Fibroblast of lung (primary cell): ENCODE measurements at regions not wholly inside any gene's neighbourhood (a gene's known extent, or its start where the extent isn't known, plus 50 kb on each side); places are given as distances from the start of the nearest gene placed in this dataset.

Source experiments
- DNase-seq, 2 donors: peaks; one replicate each; pipeline versions ENCODE4 v3.0.0 to v3.0.0-alpha.2; 2010; ENCODE audit warnings: low read depth in 2 of 2
- H2AFZ ChIP-seq: 2 replicates; pipeline ENCODE4 v1.5.1; 2012; ENCODE audit warnings: low read length, control low read depth, inconsistent platforms
- H3K27ac ChIP-seq: 2 replicates; pipeline ENCODE4 v1.5.1; 2011; ENCODE audit warnings: low read length, control low read depth; ENCODE audit not compliant: insufficient read depth
- H3K27me3 ChIP-seq: 2 replicates; pipeline ENCODE4 v1.5.1; 2011; ENCODE audit warnings: mild to moderate bottlenecking, low read length; ENCODE audit not compliant: control insufficient read depth, insufficient read depth
- H3K36me3 ChIP-seq: 2 replicates; pipeline ENCODE4 v1.5.1; 2011; ENCODE audit warnings: low read length; ENCODE audit not compliant: control insufficient read depth, insufficient read depth
- H3K4me1 ChIP-seq: 2 replicates; pipeline ENCODE4 v1.5.1; 2011; ENCODE audit warnings: low read length; ENCODE audit not compliant: control insufficient read depth, insufficient read depth; ENCODE audit errors: extremely low read depth
- H3K4me2 ChIP-seq: 2 replicates; pipeline ENCODE4 v1.5.1; 2011; ENCODE audit warnings: low read length, control low read depth; ENCODE audit not compliant: insufficient read depth; ENCODE audit errors: extremely low read depth
- H3K4me3 ChIP-seq, 4 experiments: fragments of 200-600 bp in 1 of 4; sonication (generic) in 1 of 4; replicated peaks in 1 of 4; 2 replicates each; pipeline ENCODE4 v1.5.1; 2011 to 2016; ENCODE audit warnings: low read length in 4 of 4, low read depth in 3 of 4, mild to moderate bottlenecking in 3 of 4, control low read depth in 2 of 4, inconsistent platforms in 1 of 4, mixed read lengths in 1 of 4; ENCODE audit not compliant: insufficient read depth in 1 of 4; ENCODE audit errors: control extremely low read depth in 1 of 4
- H3K79me2 ChIP-seq: 2 replicates; pipeline ENCODE4 v1.5.1; 2012; ENCODE audit warnings: mild to moderate bottlenecking, low read length, inconsistent platforms; ENCODE audit not compliant: control insufficient read depth, insufficient read depth
- H3K9ac ChIP-seq: 2 replicates; pipeline ENCODE4 v1.5.1; 2011; ENCODE audit warnings: mild to moderate bottlenecking, low read length, control low read depth; ENCODE audit not compliant: insufficient read depth
- H3K9me3 ChIP-seq: 2 replicates; pipeline ENCODE4 v1.5.1; 2012; ENCODE audit warnings: low read depth, low read length; ENCODE audit not compliant: control insufficient read depth, insufficient read depth
- H4K20me1 ChIP-seq: 2 replicates; pipeline ENCODE4 v1.5.1; 2011; ENCODE audit warnings: low read length; ENCODE audit not compliant: control insufficient read depth, insufficient read depth; ENCODE audit errors: extremely low read depth
- EZH2 ChIP-seq: IDR thresholded peaks from 2 replicates; pipeline ENCODE4 v1.5.1; 2012; ENCODE audit warnings: low read length, control low read depth, mild to moderate bottlenecking; ENCODE audit errors: missing control alignments
- TF ChIP-seq, protein P1 (sequence below), 2 donors: IDR thresholded peaks in 1 of 2; conservative IDR thresholded peaks in 1 of 2; 1 replicate in 1 of 2; 2 replicates in 1 of 2; pipeline ENCODE4 v1.5.1; 2011 to 2012; ENCODE audit warnings: low read length in 2 of 2, control low read depth in 1 of 2, inconsistent platforms in 1 of 2, low read depth in 1 of 2, mild to moderate bottlenecking in 1 of 2

DNA sequence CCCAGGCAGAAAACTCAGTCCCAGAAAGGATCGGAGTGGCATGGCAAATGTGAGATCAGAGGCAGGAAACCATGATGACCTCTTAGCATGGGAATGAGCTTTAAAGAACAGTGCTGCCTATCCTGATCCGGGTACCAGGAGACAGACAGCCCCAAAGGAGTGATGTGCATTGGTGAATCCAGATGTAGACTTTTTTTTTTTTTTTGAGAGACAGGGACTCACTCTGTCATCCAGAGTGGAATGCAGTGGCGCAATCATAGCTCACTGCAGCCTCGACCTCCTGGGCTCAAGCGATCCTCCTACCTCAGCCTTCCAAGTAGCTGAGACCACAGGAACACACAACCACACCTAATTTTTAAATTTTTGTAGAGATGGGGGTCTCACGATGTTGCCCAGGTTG is 122.7 kb downstream of the VAPA start:
- H3K27ac ChIP-seq: no peak overlapping the region
- no peaks in the 10 kb centered on the region for H4K20me1 ChIP-seq
- TF ChIP-seq EZH2: no peak
- TF ChIP-seq, protein P1, sequence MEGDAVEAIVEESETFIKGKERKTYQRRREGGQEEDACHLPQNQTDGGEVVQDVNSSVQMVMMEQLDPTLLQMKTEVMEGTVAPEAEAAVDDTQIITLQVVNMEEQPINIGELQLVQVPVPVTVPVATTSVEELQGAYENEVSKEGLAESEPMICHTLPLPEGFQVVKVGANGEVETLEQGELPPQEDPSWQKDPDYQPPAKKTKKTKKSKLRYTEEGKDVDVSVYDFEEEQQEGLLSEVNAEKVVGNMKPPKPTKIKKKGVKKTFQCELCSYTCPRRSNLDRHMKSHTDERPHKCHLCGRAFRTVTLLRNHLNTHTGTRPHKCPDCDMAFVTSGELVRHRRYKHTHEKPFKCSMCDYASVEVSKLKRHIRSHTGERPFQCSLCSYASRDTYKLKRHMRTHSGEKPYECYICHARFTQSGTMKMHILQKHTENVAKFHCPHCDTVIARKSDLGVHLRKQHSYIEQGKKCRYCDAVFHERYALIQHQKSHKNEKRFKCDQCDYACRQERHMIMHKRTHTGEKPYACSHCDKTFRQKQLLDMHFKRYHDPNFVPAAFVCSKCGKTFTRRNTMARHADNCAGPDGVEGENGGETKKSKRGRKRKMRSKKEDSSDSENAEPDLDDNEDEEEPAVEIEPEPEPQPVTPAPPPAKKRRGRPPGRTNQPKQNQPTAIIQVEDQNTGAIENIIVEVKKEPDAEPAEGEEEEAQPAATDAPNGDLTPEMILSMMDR (conservative IDR thresholded peaks at IDR 0.05 in 1 of 2, IDR thresholded peaks at IDR 0.05 in 1 of 2; ENCODE audit: low read depth in 1 of 2, low read length in 2 of 2): no peak
- H3K4me1 ChIP-seq: peaks cover 6% of the 10 kb centered on the region
- DNase-seq: no peak
- no peaks in the 10 kb centered on the region for H3K27me3 ChIP-seq
- no peak overlapping the region for H3K4me3 ChIP-seq
- H3K9me3 ChIP-seq: no peaks in the 10 kb centered on the region
- no peak overlapping the region for H3K4me2 ChIP-seq
- H2AFZ ChIP-seq: no peak overlapping the region
- no peaks in the 10 kb centered on the region for H3K36me3 ChIP-seq
- H3K79me2 ChIP-seq: no peaks in the 10 kb centered on the region
- H3K9ac ChIP-seq: no peak overlapping the region

DNA sequence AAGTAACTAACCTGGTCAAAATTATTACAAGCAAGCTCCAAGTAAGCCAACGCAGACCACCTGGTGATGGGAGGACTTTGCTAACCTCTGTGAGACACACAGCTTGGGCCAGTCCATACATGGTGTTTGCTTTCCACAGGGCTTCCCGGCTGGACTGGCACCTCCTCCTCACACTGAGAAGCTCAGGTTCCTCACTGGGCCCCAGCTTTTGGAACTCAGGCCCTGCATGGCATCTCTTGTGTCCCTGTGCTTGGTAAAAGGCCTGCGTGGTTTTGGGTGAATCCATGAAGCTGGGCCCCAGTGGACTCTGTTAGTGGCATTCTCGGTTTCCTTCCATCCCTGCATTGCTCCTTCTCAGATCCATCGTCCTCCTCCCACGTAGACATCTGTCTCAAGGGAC is 123.4 kb downstream of the VAPA start:
- H2AFZ ChIP-seq: no peak overlapping the region
- no peak overlapping the region for H3K4me2 ChIP-seq
- peaks cover 6% of the 10 kb centered on the region for H3K4me1 ChIP-seq
- H3K79me2 ChIP-seq: no peaks in the 10 kb centered on the region
- TF ChIP-seq EZH2: no peak
- TF ChIP-seq, protein P1 (conservative IDR thresholded peaks at IDR 0.05 in 1 of 2, IDR thresholded peaks at IDR 0.05 in 1 of 2; ENCODE audit: low read depth in 1 of 2, low read length in 2 of 2): no peak
- no peak for DNase-seq
- H3K36me3 ChIP-seq: no peaks in the 10 kb centered on the region
- no peak overlapping the region for H3K4me3 ChIP-seq
- no peak overlapping the region for H3K27ac ChIP-seq
- no peaks in the 10 kb centered on the region for H3K27me3 ChIP-seq
- no peaks in the 10 kb centered on the region for H4K20me1 ChIP-seq
- H3K9ac ChIP-seq: no peak overlapping the region
- no peaks in the 10 kb centered on the region for H3K9me3 ChIP-seq

GRCh38 chr18:10038268-10038667 is 124.5 kb downstream of the VAPA start:
- Histone ChIP-seq H4K20me1 (no peaks in the 10 kb centered on the region), H3K4me2 (no peak overlapping the region), H3K9ac (no peak overlapping the region), H3K36me3 (no peaks in the 10 kb centered on the region), H3K4me1 (peaks cover 6% of the 10 kb centered on the region), H3K4me3 (no peak overlapping the region), H3K9me3 (no peaks in the 10 kb centered on the region), H3K79me2 (no peaks in the 10 kb centered on the region), H3K27ac (no peak overlapping the region), H3K27me3 (no peaks in the 10 kb centered on the region), H2AFZ (no peak overlapping the region)
- DNase-seq: no peak
- TF ChIP-seq, protein P1 (conservative IDR thresholded peaks at IDR 0.05 in 1 of 2, IDR thresholded peaks at IDR 0.05 in 1 of 2; ENCODE audit: low read depth in 1 of 2, low read length in 2 of 2): no peak
- TF ChIP-seq EZH2: no peak
